H1 (cell line): ENCODE measurements at regions not wholly inside any gene's neighbourhood (a gene's known extent, or its start where the extent isn't known, plus 50 kb on each side); places are given as distances from the start of the nearest gene placed in this dataset.

ENCODE experiments used
- CTCF ChIA-PET: fragments of 300-600 bp; sonication (Branson Sonifier 250); formaldehyde crosslinking; loops from one replicate; lab custom pipeline; 2021; ENCODE audit not compliant: partially characterized antibody; lab: Charles Lee
- POLR2A ChIA-PET: fragments of 300-600 bp; sonication (Branson Sonifier 250); formaldehyde crosslinking; loops from one replicate; lab custom pipeline; 2021; ENCODE audit warnings: inconsistent platforms; ENCODE audit not compliant: partially characterized antibody; lab: Charles Lee
- DNase-seq, 2 experiments: peaks; one replicate each; pipeline versions ENCODE4 v3.0.0 to v3.0.0-alpha.2; 2010 to 2022; ENCODE audit warnings: low spot score in 2 of 2, low read depth in 1 of 2, mixed read lengths in 1 of 2
- FAIRE-seq: peaks from 2 replicates; lab custom pipeline; 2011; peaks lifted over from hg19 to GRCh38; lab: Jason Lieb, UNC
- H2AFZ ChIP-seq: 2 replicates; pipeline ENCODE4 v1.8.1; 2012; ENCODE audit warnings: low read length, inconsistent platforms
- H2AK5ac ChIP-seq: 2 replicates; pipeline ENCODE4 v1.6.1; 2013; ENCODE audit warnings: low read depth, low read length
- H2BK120ac ChIP-seq: replicated peaks from 2 replicates; pipeline ENCODE3; 2013; ENCODE audit warnings: low read depth, low read length, inconsistent platforms
- H2BK12ac ChIP-seq: 2 replicates; pipeline ENCODE4 v1.6.1; 2013; ENCODE audit warnings: low read depth, low read length
- H2BK15ac ChIP-seq: 2 replicates; pipeline ENCODE4 v1.6.1; 2013; ENCODE audit warnings: low read length
- H2BK20ac ChIP-seq: 2 replicates; pipeline ENCODE4 v1.6.1; 2013; ENCODE audit warnings: low read length
- H2BK5ac ChIP-seq: 2 replicates; pipeline ENCODE4 v1.6.1; 2013; ENCODE audit warnings: low read depth, low read length
- H3K14ac ChIP-seq: 2 replicates; pipeline ENCODE4 v1.6.1; 2013; ENCODE audit warnings: inconsistent platforms; ENCODE audit not compliant: insufficient read length
- H3K18ac ChIP-seq: 2 replicates; pipeline ENCODE4 v1.6.1; 2013; ENCODE audit warnings: low read length; ENCODE audit errors: extremely low read depth
- H3K23ac ChIP-seq: 2 replicates; pipeline ENCODE4 v1.6.1; 2013; ENCODE audit warnings: inconsistent platforms; ENCODE audit not compliant: insufficient read length
- H3K23me2 ChIP-seq: 2 replicates; pipeline ENCODE4 v1.6.1; 2013; ENCODE audit warnings: low read depth, low read length
- H3K27ac ChIP-seq: 2 replicates; pipeline ENCODE4 v1.6.1; 2011; ENCODE audit warnings: low read depth, low read length, inconsistent platforms
- H3K27me3 ChIP-seq, 4 experiments: replicated peaks in 1 of 4; 1 replicate in 1 of 4; 2 replicates in 3 of 4; pipeline versions ENCODE4 v1.6.1 to v1.8.1; 2011 to 2013; ENCODE audit warnings: low read length in 3 of 4, mild to moderate bottlenecking in 3 of 4, inconsistent platforms in 2 of 4, mixed read lengths in 2 of 4, moderate library complexity in 1 of 4; ENCODE audit not compliant: control insufficient read depth in 3 of 4, insufficient read depth in 3 of 4; ENCODE audit errors: extremely low read depth in 1 of 4
- H3K36me3 ChIP-seq, 4 experiments: 2 replicates each; pipeline versions ENCODE4 v1.6.1 to v1.8.1; 2011 to 2013; ENCODE audit warnings: mild to moderate bottlenecking in 4 of 4, low read length in 3 of 4, moderate library complexity in 2 of 4, control low read depth in 1 of 4, inconsistent platforms in 1 of 4; ENCODE audit not compliant: insufficient read depth in 4 of 4, control insufficient read depth in 2 of 4
- H3K4ac ChIP-seq: replicated peaks from 2 replicates; pipeline ENCODE3; 2013; ENCODE audit warnings: low read length, low read depth, mixed read lengths, inconsistent platforms; ENCODE audit not compliant: insufficient read length
- H3K4me1 ChIP-seq, 4 experiments: replicated peaks in 1 of 4; 1 replicate in 1 of 4; 2 replicates in 3 of 4; pipeline versions ENCODE4 v1.6.1 to v1.8.1; 2011 to 2013; ENCODE audit warnings: low read length in 3 of 4, inconsistent platforms in 2 of 4, mixed read lengths in 1 of 4; ENCODE audit not compliant: insufficient read depth in 4 of 4, control insufficient read depth in 3 of 4
- H3K4me2 ChIP-seq, 2 experiments: 2 replicates each; pipeline versions ENCODE4 v1.6.1 to v1.8.1; 2011 to 2013; ENCODE audit warnings: low read depth in 2 of 2, low read length in 2 of 2, control low read depth in 1 of 2, inconsistent platforms in 1 of 2, mild to moderate bottlenecking in 1 of 2; ENCODE audit not compliant: insufficient read depth in 1 of 2
- H3K4me3 ChIP-seq, 4 experiments: fragments of 200-600, 300-600 bp in 1 of 4; sonication (generic), shearing (Covaris generic), sonication (Bioruptor Twin) in 1 of 4; 2 replicates each; pipeline versions ENCODE4 v1.5.1 to v1.8.1; 2011 to 2016; ENCODE audit warnings: low read length in 4 of 4, low read depth in 3 of 4, control low read depth in 2 of 4, inconsistent platforms in 2 of 4, mild to moderate bottlenecking in 2 of 4, mixed read lengths in 1 of 4, moderate library complexity in 1 of 4; ENCODE audit not compliant: insufficient read depth in 2 of 4; ENCODE audit errors: extremely low read depth in 1 of 4
- H3K56ac ChIP-seq: replicated peaks from 2 replicates; pipeline ENCODE3; 2013; ENCODE audit warnings: low read depth, mild to moderate bottlenecking, mixed read lengths, low read length, inconsistent platforms; ENCODE audit not compliant: insufficient read length
- H3K79me1 ChIP-seq: 2 replicates; pipeline ENCODE4 v1.6.1; 2013; ENCODE audit warnings: low read depth, low read length, control low read depth
- H3K79me2 ChIP-seq, 2 experiments: 2 replicates each; pipeline versions ENCODE4 v1.6.1 to v1.8.1; 2012 to 2013; ENCODE audit warnings: low read length in 2 of 2, mild to moderate bottlenecking in 2 of 2, inconsistent platforms in 1 of 2; ENCODE audit not compliant: insufficient read depth in 2 of 2, control insufficient read depth in 1 of 2
- H3K9ac ChIP-seq, 4 experiments: replicated peaks in 1 of 4; 1 replicate in 1 of 4; 2 replicates in 3 of 4; pipeline versions ENCODE4 v1.6.1 to v1.8.1; 2011 to 2013; ENCODE audit warnings: low read depth in 3 of 4, low read length in 3 of 4, control low read depth in 2 of 4, mild to moderate bottlenecking in 2 of 4, moderate library complexity in 2 of 4, inconsistent platforms in 1 of 4; ENCODE audit errors: extremely low read depth in 1 of 4
- H3K9me3 ChIP-seq, 2 experiments: 2 replicates each; pipeline versions ENCODE4 v1.6.1 to v1.8.1; 2012 to 2013; ENCODE audit warnings: mild to moderate bottlenecking in 2 of 2, moderate library complexity in 2 of 2, control low read depth in 1 of 2, inconsistent platforms in 1 of 2, low read depth in 1 of 2, low read length in 1 of 2, mixed read lengths in 1 of 2; ENCODE audit not compliant: insufficient read depth in 2 of 2
- H4K20me1 ChIP-seq, 2 experiments: replicated peaks in 1 of 2; 2 replicates each; pipeline versions ENCODE3 to v1.8.1; 2011 to 2013; ENCODE audit warnings: inconsistent platforms in 2 of 2, low read length in 2 of 2, mild to moderate bottlenecking in 1 of 2; ENCODE audit not compliant: insufficient read depth in 2 of 2, control insufficient read depth in 1 of 2
- H4K5ac ChIP-seq: 2 replicates; pipeline ENCODE4 v1.6.1; 2013; ENCODE audit warnings: low read length, low read depth, mixed read lengths, inconsistent platforms; ENCODE audit not compliant: insufficient read length
- H4K8ac ChIP-seq: 2 replicates; pipeline ENCODE4 v1.8.0; 2013; ENCODE audit warnings: mild to moderate bottlenecking, moderate library complexity, low read length, inconsistent platforms; ENCODE audit not compliant: insufficient read depth; ENCODE audit errors: extremely low read depth
- H4K91ac ChIP-seq: replicated peaks from 2 replicates; pipeline ENCODE3; 2013; ENCODE audit warnings: low read length, mixed read lengths, inconsistent platforms; ENCODE audit not compliant: insufficient read length
- CBX5 ChIP-seq: fragments of 300-800, 300-1000 bp; sonication (generic); IDR thresholded peaks from 2 replicates; pipeline ENCODE4 v1.7.1; 2016; ENCODE audit warnings: antibody characterized with exemption, low read length, low read depth
- GTF2F1 ChIP-seq: IDR thresholded peaks from 2 replicates; pipeline ENCODE4 v1.6.1; 2012; ENCODE audit warnings: low read depth, low read length, improper control_type of control experiment, borderline replicate concordance
- NANOG ChIP-seq: IDR thresholded peaks from 2 replicates; pipeline ENCODE4 v1.6.1; 2011; ENCODE audit warnings: low read length, low read depth, mild to moderate bottlenecking, inconsistent platforms; ENCODE audit not compliant: insufficient read depth, poor library complexity, severe bottlenecking
- NRF1 ChIP-seq: IDR thresholded peaks from 2 replicates; pipeline ENCODE4 v1.6.1; 2011; ENCODE audit warnings: mild to moderate bottlenecking, low read depth, low read length, improper control_type of control experiment
- POLR2AphosphoS5 ChIP-seq: IDR thresholded peaks from 2 replicates; pipeline ENCODE4 v1.6.1; 2011; ENCODE audit warnings: low read depth, low read length
- SIX5 ChIP-seq: IDR thresholded peaks from 2 replicates; pipeline ENCODE4 v1.6.1; 2011; ENCODE audit warnings: mild to moderate bottlenecking, low read depth, low read length
- WGBS, 2 experiments: shearing (Covaris generic) in 1 of 2; methylation state at CpG; one replicate each; pipeline versions ENCODE4 v1.1.6 to v1.1.7; 2013 to 2015; ENCODE audit warnings: low lambda C conversion rate in 2 of 2, mixed read lengths in 2 of 2, inconsistent platforms in 1 of 2, low coverage in 1 of 2, missing lambda C conversion rate in 1 of 2; ENCODE audit not compliant: insufficient replicate concordance in 2 of 2, insufficient coverage in 1 of 2, insufficient read length in 1 of 2; ENCODE audit errors: extremely low coverage in 1 of 2, missing lambda C conversion rate in 1 of 2; 5-methylcytosine and 5-hydroxymethylcytosine counted together

DNA sequence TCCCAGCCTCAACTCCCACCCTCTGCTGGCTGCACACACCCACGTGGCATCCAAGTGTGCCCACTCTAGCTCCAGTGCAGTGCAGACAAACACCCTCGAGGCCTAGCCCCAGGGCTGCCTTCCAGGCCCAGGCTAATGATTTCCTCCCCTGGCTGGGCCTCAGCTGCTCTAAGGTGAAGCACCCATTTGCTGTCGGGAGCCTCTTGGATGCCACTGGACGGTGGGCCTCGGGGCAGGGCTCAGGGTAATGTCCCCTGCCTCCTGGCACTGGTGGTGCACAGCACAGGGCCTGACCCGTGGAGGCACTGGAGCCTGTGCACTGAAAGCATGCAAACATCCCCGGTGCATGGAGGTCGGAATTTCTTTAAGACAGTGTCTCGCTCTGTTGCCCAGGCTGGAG lies 635.2 kb downstream of the TBC1D22A start:
- ChIA-PET POLR2A (no interaction called here), CTCF (no interaction called here)
- Histone ChIP-seq H3K9ac (no peak overlapping the region), H3K23me2 (no peaks in the 10 kb centered on the region), H4K8ac (no peak overlapping the region), H3K4me3 (no peak overlapping the region), H2BK120ac (no peak overlapping the region), H3K27ac (no peak overlapping the region), H2BK12ac (no peak overlapping the region), H3K56ac (no peak overlapping the region), H3K4me1 (no peaks in the 10 kb centered on the region), H2AFZ (no peak overlapping the region), H3K79me2 (no peaks in the 10 kb centered on the region), H3K36me3 (no peaks in the 10 kb centered on the region), H4K20me1 (no peaks in the 10 kb centered on the region), H2BK5ac (no peak overlapping the region), H3K23ac (no peak overlapping the region), H3K4ac (no peak overlapping the region), H2AK5ac (no peak overlapping the region), H2BK15ac (no peak overlapping the region), H4K5ac (no peak overlapping the region), H3K18ac (no peak overlapping the region), H3K4me2 (no peak overlapping the region), H3K9me3 (peaks cover 83 to 100% of the 10 kb centered on the region in 2 experiments), H3K14ac (no peak overlapping the region), H4K91ac (no peak overlapping the region), H2BK20ac (no peak overlapping the region), H3K27me3 (no peaks in the 10 kb centered on the region), H3K79me1 (no peaks in the 10 kb centered on the region)
- WGBS, 2 experiments: 67% methylated on average over 6 of the region's 9 CpGs; no CpG with 5 or more reads in 1 of the 2 experiments
- no peak for TF ChIP-seq NANOG
- TF ChIP-seq POLR2AphosphoS5: no peak
- TF ChIP-seq NRF1: no peak
- TF ChIP-seq GTF2F1: no peak
- no peak for TF ChIP-seq SIX5
- TF ChIP-seq CBX5: no peak
- DNase-seq (no peak), FAIRE-seq (no peak)
